ENCODE measurements at regions not wholly inside any gene's neighbourhood (a gene's known extent, or its start where the extent isn't known, plus 50 kb on each side); places are given as distances from the start of the nearest gene placed in this dataset.

DNA sequence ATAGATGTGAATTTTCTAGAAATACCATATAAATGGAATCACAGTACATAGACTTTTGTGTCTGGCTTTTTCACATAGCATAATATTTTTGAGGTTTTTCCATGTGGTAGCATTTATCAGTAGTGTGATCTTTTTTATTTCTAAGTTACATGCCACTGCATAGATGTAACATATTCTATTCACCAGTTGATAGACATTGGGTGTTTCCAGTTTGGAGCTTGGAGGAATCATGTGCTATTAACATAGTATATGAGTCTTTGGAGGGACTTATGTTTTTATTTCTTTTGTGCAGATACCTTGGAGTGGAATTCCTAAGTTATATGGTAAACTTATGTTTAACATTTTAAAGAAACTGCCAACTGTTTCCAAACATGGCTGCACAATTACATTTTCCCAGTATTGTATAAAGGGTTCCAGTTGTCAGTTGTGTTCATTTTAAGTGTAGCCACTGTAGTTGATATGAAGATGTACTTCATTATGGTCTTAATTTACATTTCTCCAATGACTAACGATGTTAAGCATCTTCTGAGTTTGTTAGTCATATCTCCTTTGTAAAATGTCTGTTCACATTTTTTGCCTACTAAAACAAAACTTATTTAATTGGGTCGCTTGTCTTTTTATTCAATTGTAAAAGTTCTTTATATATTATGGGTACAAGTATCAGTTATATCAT lies 145.7 kb upstream of the TRPC6 start:
- intact Hi-C loops (cut with micrococcal nuclease): no loop called here
- no peak for DNase-seq (ENCODE audit: low read depth, low spot score)
- Histone ChIP-seq H3K4me1 (ENCODE audit: control insufficient read depth in 1 of 2, insufficient read depth in 2 of 2, low read length in 2 of 2) (no peaks in the 10 kb centered on the region), H4K20me1 (ENCODE audit: insufficient read depth) (no peaks in the 10 kb centered on the region), H3K27me3 (ENCODE audit: insufficient read depth, low read length) (no peaks in the 10 kb centered on the region), H3K36me3 (ENCODE audit: control insufficient read depth in 1 of 2, insufficient read depth in 2 of 2, low read length in 2 of 2) (no peaks in the 10 kb centered on the region), H3K9me3 (ENCODE audit: control insufficient read depth in 1 of 2, insufficient read depth in 1 of 2, low read depth in 1 of 2, low read length in 2 of 2) (no peaks in the 10 kb centered on the region), H3K4me2 (ENCODE audit: low read length) (no peak overlapping the region), H3K9ac (ENCODE audit: low read length) (no peak overlapping the region), H3K27ac (ENCODE audit: low read depth, low read length) (no peak overlapping the region), H2AFZ (ENCODE audit: low read depth, low read length, poor library complexity, severe bottlenecking) (no peak overlapping the region), H3K4me3 (replicated peaks in 1 of 2; ENCODE audit: low read depth in 1 of 2, low read length in 2 of 2) (no peak overlapping the region), H3K9me2 (ENCODE audit: insufficient read depth) (no peaks in the 10 kb centered on the region), H3K79me2 (ENCODE audit: insufficient read depth, low read length) (no peaks in the 10 kb centered on the region)
- no peak for TF ChIP-seq SP1 (IDR thresholded peaks at IDR 0.05; ENCODE audit: low read depth)
- TF ChIP-seq FOSL1 (IDR thresholded peaks at IDR 0.05; ENCODE audit: low read depth): no peak
- no peak for TF ChIP-seq EZH2 (IDR thresholded peaks at IDR 0.05)
- TF ChIP-seq, protein P1, sequence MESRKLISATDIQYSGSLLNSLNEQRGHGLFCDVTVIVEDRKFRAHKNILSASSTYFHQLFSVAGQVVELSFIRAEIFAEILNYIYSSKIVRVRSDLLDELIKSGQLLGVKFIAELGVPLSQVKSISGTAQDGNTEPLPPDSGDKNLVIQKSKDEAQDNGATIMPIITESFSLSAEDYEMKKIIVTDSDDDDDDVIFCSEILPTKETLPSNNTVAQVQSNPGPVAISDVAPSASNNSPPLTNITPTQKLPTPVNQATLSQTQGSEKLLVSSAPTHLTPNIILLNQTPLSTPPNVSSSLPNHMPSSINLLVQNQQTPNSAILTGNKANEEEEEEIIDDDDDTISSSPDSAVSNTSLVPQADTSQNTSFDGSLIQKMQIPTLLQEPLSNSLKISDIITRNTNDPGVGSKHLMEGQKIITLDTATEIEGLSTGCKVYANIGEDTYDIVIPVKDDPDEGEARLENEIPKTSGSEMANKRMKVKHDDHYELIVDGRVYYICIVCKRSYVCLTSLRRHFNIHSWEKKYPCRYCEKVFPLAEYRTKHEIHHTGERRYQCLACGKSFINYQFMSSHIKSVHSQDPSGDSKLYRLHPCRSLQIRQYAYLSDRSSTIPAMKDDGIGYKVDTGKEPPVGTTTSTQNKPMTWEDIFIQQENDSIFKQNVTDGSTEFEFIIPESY (IDR thresholded peaks at IDR 0.05; ENCODE audit: extremely low read depth, insufficient replicate concordance, low read length): no peak
- RAD21 ChIA-PET (ENCODE audit: low non-redundant PET in 1 of 2, low total read pairs in 2 of 2, uncharacterized antibody in 2 of 2, unreplicated experiment in 2 of 2): no interaction called here
- CTCF ChIA-PET: no interaction called here
- POLR2A ChIA-PET: no interaction called here
- no TSS peak for BruUV-seq (replicated peaks)
- ATAC-seq: no peak

DNA sequence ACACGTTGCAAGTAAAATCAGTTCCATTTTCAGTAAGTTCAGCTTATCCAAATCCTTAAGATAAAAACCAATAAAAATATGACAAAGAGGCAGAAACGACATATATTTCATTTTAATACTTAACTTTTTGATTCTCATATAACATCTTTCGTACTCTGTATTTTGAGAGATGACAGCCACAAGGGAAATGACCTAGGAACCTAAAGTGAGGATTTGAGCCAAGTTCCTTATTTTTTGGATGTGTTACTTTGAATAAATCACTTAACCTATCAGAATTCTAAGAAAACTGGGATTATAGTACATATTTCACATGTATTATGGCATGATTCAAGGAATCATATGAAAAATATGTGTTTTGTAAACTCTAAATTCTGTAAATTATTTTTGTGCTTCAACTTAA lies 143.6 kb upstream of the TRPC6 start:
- CTCF ChIA-PET: interaction anchor here (1.0 kb wide), 1 partner anchor 32 kb away, joined by 4 read pairs; no protein-coding TSS in a partner anchor
- intact Hi-C loops (cut with micrococcal nuclease): no loop called here
- Histone ChIP-seq H3K9me3 (ENCODE audit: control insufficient read depth in 1 of 2, insufficient read depth in 1 of 2, low read depth in 1 of 2, low read length in 2 of 2) (no peaks in the 10 kb centered on the region), H3K27ac (ENCODE audit: low read depth, low read length) (no peak overlapping the region), H3K27me3 (ENCODE audit: insufficient read depth, low read length) (no peaks in the 10 kb centered on the region), H3K4me1 (ENCODE audit: control insufficient read depth in 1 of 2, insufficient read depth in 2 of 2, low read length in 2 of 2) (no peaks in the 10 kb centered on the region), H2AFZ (ENCODE audit: low read depth, low read length, poor library complexity, severe bottlenecking) (no peak overlapping the region), H3K4me3 (replicated peaks in 1 of 2; ENCODE audit: low read depth in 1 of 2, low read length in 2 of 2) (no peak overlapping the region), H3K36me3 (ENCODE audit: control insufficient read depth in 1 of 2, insufficient read depth in 2 of 2, low read length in 2 of 2) (no peaks in the 10 kb centered on the region), H3K9ac (ENCODE audit: low read length) (no peak overlapping the region), H3K4me2 (ENCODE audit: low read length) (no peak overlapping the region), H4K20me1 (ENCODE audit: insufficient read depth) (no peaks in the 10 kb centered on the region), H3K9me2 (ENCODE audit: insufficient read depth) (no peaks in the 10 kb centered on the region), H3K79me2 (ENCODE audit: insufficient read depth, low read length) (no peaks in the 10 kb centered on the region)
- BruUV-seq (replicated peaks): no TSS peak
- ATAC-seq: no peak
- DNase-seq (ENCODE audit: low read depth, low spot score): no peak
- RAD21 ChIA-PET (ENCODE audit: low non-redundant PET in 1 of 2, low total read pairs in 2 of 2, uncharacterized antibody in 2 of 2, unreplicated experiment in 2 of 2): no interaction called here
- POLR2A ChIA-PET: no interaction called here
- TF ChIP-seq POLR2A (IDR thresholded peaks at IDR 0.05; ENCODE audit: borderline replicate concordance, extremely low read depth, insufficient read depth, insufficient read length): no peak
- TF ChIP-seq EZH2 (IDR thresholded peaks at IDR 0.05): no peak
- TF ChIP-seq ZFX (IDR thresholded peaks at IDR 0.05): no peak
- TF ChIP-seq YY1 (IDR thresholded peaks at IDR 0.05; ENCODE audit: extremely low read depth, insufficient replicate concordance, low read depth, low read length): no peak
- TF ChIP-seq, protein P2, sequence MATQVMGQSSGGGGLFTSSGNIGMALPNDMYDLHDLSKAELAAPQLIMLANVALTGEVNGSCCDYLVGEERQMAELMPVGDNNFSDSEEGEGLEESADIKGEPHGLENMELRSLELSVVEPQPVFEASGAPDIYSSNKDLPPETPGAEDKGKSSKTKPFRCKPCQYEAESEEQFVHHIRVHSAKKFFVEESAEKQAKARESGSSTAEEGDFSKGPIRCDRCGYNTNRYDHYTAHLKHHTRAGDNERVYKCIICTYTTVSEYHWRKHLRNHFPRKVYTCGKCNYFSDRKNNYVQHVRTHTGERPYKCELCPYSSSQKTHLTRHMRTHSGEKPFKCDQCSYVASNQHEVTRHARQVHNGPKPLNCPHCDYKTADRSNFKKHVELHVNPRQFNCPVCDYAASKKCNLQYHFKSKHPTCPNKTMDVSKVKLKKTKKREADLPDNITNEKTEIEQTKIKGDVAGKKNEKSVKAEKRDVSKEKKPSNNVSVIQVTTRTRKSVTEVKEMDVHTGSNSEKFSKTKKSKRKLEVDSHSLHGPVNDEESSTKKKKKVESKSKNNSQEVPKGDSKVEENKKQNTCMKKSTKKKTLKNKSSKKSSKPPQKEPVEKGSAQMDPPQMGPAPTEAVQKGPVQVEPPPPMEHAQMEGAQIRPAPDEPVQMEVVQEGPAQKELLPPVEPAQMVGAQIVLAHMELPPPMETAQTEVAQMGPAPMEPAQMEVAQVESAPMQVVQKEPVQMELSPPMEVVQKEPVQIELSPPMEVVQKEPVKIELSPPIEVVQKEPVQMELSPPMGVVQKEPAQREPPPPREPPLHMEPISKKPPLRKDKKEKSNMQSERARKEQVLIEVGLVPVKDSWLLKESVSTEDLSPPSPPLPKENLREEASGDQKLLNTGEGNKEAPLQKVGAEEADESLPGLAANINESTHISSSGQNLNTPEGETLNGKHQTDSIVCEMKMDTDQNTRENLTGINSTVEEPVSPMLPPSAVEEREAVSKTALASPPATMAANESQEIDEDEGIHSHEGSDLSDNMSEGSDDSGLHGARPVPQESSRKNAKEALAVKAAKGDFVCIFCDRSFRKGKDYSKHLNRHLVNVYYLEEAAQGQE (IDR thresholded peaks at IDR 0.05; ENCODE audit: low read depth): no peak
- TF ChIP-seq, protein P1 (IDR thresholded peaks at IDR 0.05; ENCODE audit: extremely low read depth, insufficient replicate concordance, low read length): no peak
- TF ChIP-seq SIN3A (IDR thresholded peaks at IDR 0.05; ENCODE audit: low read depth): no peak
- no peak for TF ChIP-seq ZNF274 (IDR thresholded peaks at IDR 0.05; ENCODE audit: low read depth, low read length)
- no peak for TF ChIP-seq ELF1 (IDR thresholded peaks at IDR 0.05; ENCODE audit: borderline replicate concordance, low read depth)
- TF ChIP-seq JUND (IDR thresholded peaks at IDR 0.05): no peak
